SJSA1 (cell line): ENCODE measurements at regions not wholly inside any gene's neighbourhood (a gene's known extent, or its start where the extent isn't known, plus 50 kb on each side); places are given as distances from the start of the nearest gene placed in this dataset.

Source experiments
- DNase-seq, 2 experiments: peaks; one replicate each; pipeline ENCODE4 v3.0.0-alpha.2; 2015 to 2020; ENCODE audit warnings: low spot score in 2 of 2, low read depth in 1 of 2
- H3K27ac ChIP-seq: fragments of 250-450 bp; sonication (Bioruptor Pico); 2 replicates; pipeline ENCODE4 v1.5.1; 2020; ENCODE audit warnings: mild to moderate bottlenecking, moderate library complexity
- H3K27me3 ChIP-seq: fragments of 250-450 bp; sonication (Bioruptor Pico); replicated peaks from 2 replicates; pipeline ENCODE4 v1.5.1; 2020; ENCODE audit warnings: mild to moderate bottlenecking, moderate library complexity
- H3K36me3 ChIP-seq: fragments of 250-450 bp; sonication (Bioruptor Pico); 2 replicates; pipeline ENCODE4 v1.5.1; 2020; ENCODE audit warnings: mild to moderate bottlenecking
- H3K4me1 ChIP-seq: fragments of 250-450 bp; sonication (Bioruptor Pico); replicated peaks from 2 replicates; pipeline ENCODE4 v1.6.1; 2021; ENCODE audit warnings: mild to moderate bottlenecking
- H3K4me3 ChIP-seq: fragments of 250-450 bp; sonication (Bioruptor Pico); 2 replicates; pipeline ENCODE4 v1.5.1; 2020; ENCODE audit warnings: mild to moderate bottlenecking
- H3K9me3 ChIP-seq: fragments of 250-450 bp; sonication (Bioruptor Pico); replicated peaks from 2 replicates; pipeline ENCODE4 v1.5.1; 2020; ENCODE audit warnings: mild to moderate bottlenecking

DNA sequence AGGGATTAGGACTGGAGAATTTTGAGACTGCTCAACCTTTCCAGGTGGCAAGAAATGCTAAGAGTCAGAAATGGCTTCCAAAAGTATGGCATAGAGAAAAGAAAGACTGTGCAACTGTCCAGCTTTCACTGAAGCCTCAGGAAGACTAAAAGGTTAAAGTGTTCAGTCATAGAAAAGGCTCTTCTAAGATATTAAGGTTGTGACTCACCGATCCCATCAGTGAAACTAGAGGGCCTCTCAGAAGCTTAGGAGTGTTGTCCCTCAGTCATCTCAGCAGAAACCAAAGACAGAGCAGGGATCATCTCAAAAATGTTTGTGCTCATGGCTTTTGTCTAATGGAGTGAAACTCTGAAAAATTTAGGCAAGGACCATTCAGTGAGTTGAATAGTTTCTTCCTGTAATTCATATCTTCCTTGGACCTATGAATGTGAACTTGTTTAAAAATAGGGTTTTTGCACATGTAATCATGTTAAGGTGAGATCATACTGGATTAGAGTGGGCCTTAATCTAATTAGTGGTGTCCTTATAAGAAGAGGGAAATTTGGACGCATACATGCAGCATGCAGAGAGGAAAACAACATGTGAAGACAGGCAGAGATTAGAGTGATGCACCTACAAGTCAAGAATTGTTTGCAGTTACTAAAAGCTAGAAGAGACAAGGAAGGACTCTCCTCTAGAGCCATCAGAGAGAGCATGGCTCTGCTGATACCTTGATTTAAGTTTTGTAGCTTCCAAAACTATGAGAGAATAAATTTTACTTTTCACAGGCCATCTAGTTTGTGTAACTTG is 71.3 kb downstream of the RPE65 start:
- peak in 1 of 2 experiments; percentile 16 for DNase-seq
- H3K27ac ChIP-seq: no peak overlapping the region

DNA sequence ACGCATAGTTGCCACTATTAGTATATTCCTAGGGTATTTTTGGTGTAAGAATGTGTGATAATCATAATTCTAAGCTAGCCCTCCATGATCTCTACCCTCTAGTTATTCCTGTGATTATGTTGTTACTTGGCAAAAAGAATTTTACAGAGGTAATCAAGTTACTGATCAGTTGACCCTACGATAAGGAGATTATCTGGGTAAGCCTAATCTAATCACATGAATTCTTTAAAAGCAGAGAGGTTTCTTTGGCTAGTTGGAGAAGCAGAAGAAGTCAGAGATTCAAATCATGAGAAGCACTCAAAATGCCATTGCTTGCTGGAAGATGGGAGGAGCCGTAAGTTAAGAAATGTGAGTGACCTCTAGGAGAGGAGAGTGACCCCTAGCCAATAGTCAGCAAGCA is 72.7 kb downstream of the RPE65 start:
- Histone ChIP-seq H3K36me3 (no peaks in the 10 kb centered on the region), H3K4me3 (no peak overlapping the region), H3K27me3 (no peaks in the 10 kb centered on the region), H3K27ac (no peak overlapping the region), H3K4me1 (peaks cover 9% of the 10 kb centered on the region), H3K9me3 (no peaks in the 10 kb centered on the region)
- DNase-seq: no peak

More for the DNA sequence above, 71.3 kb downstream of the RPE65 start:
- Histone ChIP-seq H3K9me3 (no peaks in the 10 kb centered on the region), H3K4me1 (peaks cover 11% of the 10 kb centered on the region), H3K4me3 (no peak overlapping the region), H3K36me3 (no peaks in the 10 kb centered on the region), H3K27me3 (no peaks in the 10 kb centered on the region)

DNA sequence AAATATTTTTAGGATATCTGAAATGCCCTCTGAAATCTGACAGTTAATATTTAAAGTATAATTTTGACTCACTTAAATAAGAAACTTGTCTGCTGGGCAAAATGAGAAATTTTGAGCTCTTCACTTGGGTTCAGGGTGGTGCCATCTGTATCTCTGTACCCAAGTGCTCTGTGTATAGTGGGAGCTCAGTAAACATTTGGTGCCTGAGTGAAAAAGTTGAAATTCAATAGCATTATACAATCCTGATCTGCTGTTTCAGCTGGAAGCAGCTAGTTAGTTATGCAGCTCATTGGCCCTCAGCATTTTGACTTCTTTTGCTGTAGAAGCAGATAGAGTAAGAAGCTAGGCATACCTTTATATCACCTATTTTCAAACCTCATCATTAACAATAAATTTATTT is 73.3 kb downstream of the RPE65 start:
- Histone ChIP-seq H3K27me3 (no peaks in the 10 kb centered on the region), H3K27ac (no peak overlapping the region), H3K36me3 (no peaks in the 10 kb centered on the region), H3K4me3 (no peak overlapping the region), H3K4me1 (peaks cover 9% of the 10 kb centered on the region), H3K9me3 (no peaks in the 10 kb centered on the region)
- DNase-seq: no peak

GRCh38 chr1:68375919-68376318 is 73.8 kb downstream of the RPE65 start:
- H3K4me1 ChIP-seq: peaks cover 9% of the 10 kb centered on the region

GRCh38 chr1:68373173-68373572 is 76.6 kb downstream of the RPE65 start:
- Histone ChIP-seq H3K36me3 (no peaks in the 10 kb centered on the region), H3K27me3 (no peaks in the 10 kb centered on the region), H3K4me1 (peaks cover 4% of the 10 kb centered on the region), H3K4me3 (no peak overlapping the region), H3K27ac (no peak overlapping the region), H3K9me3 (no peaks in the 10 kb centered on the region)
- no peak for DNase-seq

More at GRCh38 chr1:68375919-68376318, 73.8 kb downstream of the RPE65 start:
- no peak overlapping the region for H3K4me3 ChIP-seq
- no peaks in the 10 kb centered on the region for H3K9me3 ChIP-seq
- H3K27me3 ChIP-seq: no peaks in the 10 kb centered on the region
- no peaks in the 10 kb centered on the region for H3K36me3 ChIP-seq
- no peak overlapping the region for H3K27ac ChIP-seq
- no peak for DNase-seq

GRCh38 chr1:68372487-68372886 is 77.3 kb downstream of the RPE65 start:
- DNase-seq: no peak
- Histone ChIP-seq H3K27ac (no peak overlapping the region), H3K27me3 (no peaks in the 10 kb centered on the region), H3K36me3 (no peaks in the 10 kb centered on the region), H3K4me3 (no peak overlapping the region), H3K9me3 (no peaks in the 10 kb centered on the region), H3K4me1 (no peaks in the 10 kb centered on the region)

DNA sequence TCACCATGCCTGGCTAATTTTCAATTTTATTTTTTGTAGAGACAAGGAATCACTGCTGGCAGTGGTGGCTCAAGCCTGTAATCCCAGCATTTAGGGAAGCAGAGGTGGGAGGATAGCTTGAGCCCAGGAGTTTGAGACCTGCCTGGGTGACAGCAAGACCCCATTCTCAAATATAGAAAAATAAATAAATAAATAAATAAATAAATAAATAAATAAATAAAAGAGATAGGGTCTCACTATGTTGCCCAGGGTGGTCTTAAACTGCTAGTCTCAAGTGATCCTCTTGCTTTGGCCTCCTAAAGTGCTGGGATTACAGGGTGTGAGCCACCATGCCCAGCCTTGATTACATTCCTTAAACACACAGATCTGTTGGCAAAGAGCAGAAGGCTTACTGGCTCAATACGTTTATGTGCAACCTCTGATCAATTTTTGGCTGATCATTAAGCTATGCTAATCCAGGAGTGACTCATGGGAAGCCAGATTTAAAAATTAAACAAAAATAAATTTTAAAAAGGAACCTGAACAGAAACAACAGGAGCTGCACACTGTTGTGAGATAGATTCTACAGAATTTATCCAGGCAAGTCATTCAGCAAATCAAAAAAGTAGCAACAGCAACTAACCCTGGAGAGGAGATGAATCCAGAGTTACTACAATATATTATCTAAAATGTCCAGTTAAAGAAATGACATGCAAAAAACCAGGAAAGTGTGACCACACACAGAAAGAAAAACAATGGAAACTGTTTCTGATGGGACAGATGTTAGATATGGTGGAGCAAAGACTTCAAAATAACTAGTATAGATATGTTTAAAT is 79.4 kb downstream of the RPE65 start:
- Histone ChIP-seq H3K9me3 (no peaks in the 10 kb centered on the region), H3K4me3 (no peak overlapping the region), H3K27me3 (no peaks in the 10 kb centered on the region), H3K27ac (no peak overlapping the region), H3K36me3 (no peaks in the 10 kb centered on the region), H3K4me1 (no peaks in the 10 kb centered on the region)
- no peak for DNase-seq

- Histone ChIP-seq H3K4me1 (no peaks in the 10 kb centered on the region), H3K9me3 (no peaks in the 10 kb centered on the region), H3K4me3 (no peak overlapping the region), H3K27ac (no peak overlapping the region), H3K27me3 (no peaks in the 10 kb centered on the region), H3K36me3 (no peaks in the 10 kb centered on the region)
- no peak for DNase-seq
Observed at GRCh38 chr1:68366572-68366971, 83.2 kb downstream of the RPE65 start.

DNA sequence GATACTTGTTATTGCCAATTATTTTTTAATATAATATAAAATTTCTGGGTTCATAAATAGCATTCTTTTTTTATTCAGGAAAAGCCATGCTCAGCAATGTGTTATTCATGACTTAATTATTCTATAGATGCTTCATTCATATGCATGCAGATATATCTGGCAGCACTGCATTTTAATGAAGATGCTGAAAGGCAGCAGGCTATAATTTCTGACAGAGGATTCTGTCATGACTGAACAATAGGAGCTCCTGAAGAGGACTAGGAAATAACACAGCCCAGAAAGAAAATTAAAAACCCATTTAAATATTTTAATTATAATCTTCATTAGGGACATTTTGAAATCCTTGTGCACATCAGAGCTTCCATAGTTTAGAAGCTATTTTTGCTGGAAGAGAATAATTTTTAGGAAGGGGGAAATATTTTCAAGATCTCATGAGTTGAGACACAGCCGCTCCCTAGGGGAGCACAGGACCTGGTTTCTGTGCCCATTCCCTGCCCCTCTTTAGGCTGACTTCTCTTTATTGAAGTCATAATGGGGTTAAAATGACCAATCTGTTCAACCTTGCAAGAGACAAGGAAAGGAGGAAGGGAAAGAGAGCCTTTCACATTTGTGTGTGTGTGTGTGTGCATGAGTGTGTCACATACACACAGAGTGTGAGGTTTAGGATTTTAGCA is 83.9 kb downstream of the RPE65 start:
- H3K4me3 ChIP-seq: no peak overlapping the region
- no peak overlapping the region for H3K27ac ChIP-seq
- no peaks in the 10 kb centered on the region for H3K36me3 ChIP-seq
- H3K27me3 ChIP-seq: no peaks in the 10 kb centered on the region
- no peaks in the 10 kb centered on the region for H3K4me1 ChIP-seq
- H3K9me3 ChIP-seq: no peaks in the 10 kb centered on the region
- no peak for DNase-seq

DNA sequence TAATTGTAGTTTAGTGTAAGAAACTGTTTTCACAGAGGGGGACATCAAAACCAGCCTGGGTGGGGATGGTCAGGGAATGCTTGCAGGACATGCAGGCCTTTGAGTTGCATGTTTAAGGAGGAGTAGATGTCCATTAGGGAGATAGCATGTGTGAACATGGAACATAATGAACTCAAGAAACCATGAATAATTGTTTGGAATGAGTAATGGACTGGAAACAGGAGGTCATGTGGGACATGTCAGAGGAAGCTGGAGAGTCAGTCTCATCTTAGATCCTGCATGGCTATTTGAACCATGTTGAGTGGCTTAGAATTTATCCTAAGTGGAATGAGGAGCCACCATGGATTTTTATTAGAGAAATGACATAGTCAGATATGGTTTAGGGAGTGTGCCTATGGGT is 86.4 kb downstream of the RPE65 start:
- Histone ChIP-seq H3K9me3 (no peaks in the 10 kb centered on the region), H3K36me3 (no peaks in the 10 kb centered on the region), H3K27ac (no peak overlapping the region), H3K4me1 (no peaks in the 10 kb centered on the region; the same call in 1 of the 2 replicates), H3K4me3 (no peak overlapping the region), H3K27me3 (no peaks in the 10 kb centered on the region)
- DNase-seq: no peak

- Histone ChIP-seq H3K27ac (no peak overlapping the region), H3K4me3 (no peak overlapping the region), H3K4me1 (no peaks in the 10 kb centered on the region; the same call in 1 of the 2 replicates), H3K9me3 (no peaks in the 10 kb centered on the region), H3K36me3 (no peaks in the 10 kb centered on the region), H3K27me3 (no peaks in the 10 kb centered on the region)
- DNase-seq: no peak
Observed at GRCh38 chr1:68361346-68361910, 88.3 kb downstream of the RPE65 start.

- Histone ChIP-seq H3K4me3 (no peak overlapping the region), H3K4me1 (no peaks in the 10 kb centered on the region; the same call in 1 of the 2 replicates), H3K27me3 (no peaks in the 10 kb centered on the region), H3K27ac (no peak overlapping the region), H3K36me3 (no peaks in the 10 kb centered on the region), H3K9me3 (no peaks in the 10 kb centered on the region)
- DNase-seq: no peak
Observed at GRCh38 chr1:68359045-68359444, 90.7 kb downstream of the RPE65 start.

GRCh38 chr1:68358439-68358838 is 91.3 kb downstream of the RPE65 start:
- Histone ChIP-seq H3K9me3 (no peaks in the 10 kb centered on the region), H3K36me3 (no peaks in the 10 kb centered on the region), H3K27ac (no peak overlapping the region), H3K4me1 (no peaks in the 10 kb centered on the region; the same call in 1 of the 2 replicates), H3K4me3 (no peak overlapping the region), H3K27me3 (no peaks in the 10 kb centered on the region)
- no peak for DNase-seq
